Fibroblast of pulmonary artery (primary cell): ENCODE measurements at regions not wholly inside any gene's neighbourhood (a gene's known extent, or its start where the extent isn't known, plus 50 kb on each side); places are given as distances from the start of the nearest gene placed in this dataset.

Experiments
- DNase-seq: peaks from one replicate; pipeline ENCODE4 v3.0.0-alpha.2; 2010; ENCODE audit warnings: low read depth
- H3K4me3 ChIP-seq: replicated peaks from 2 replicates; pipeline ENCODE4 v1.5.1; 2011; ENCODE audit warnings: low read depth, mild to moderate bottlenecking, control low read depth, low read length, moderate library complexity
- TF ChIP-seq, protein P1 (sequence below): IDR thresholded peaks from 2 replicates; pipeline ENCODE4 v1.5.1; 2011; ENCODE audit warnings: mild to moderate bottlenecking, control low read depth, low read length, inconsistent platforms; ENCODE audit errors: missing control alignments

DNA sequence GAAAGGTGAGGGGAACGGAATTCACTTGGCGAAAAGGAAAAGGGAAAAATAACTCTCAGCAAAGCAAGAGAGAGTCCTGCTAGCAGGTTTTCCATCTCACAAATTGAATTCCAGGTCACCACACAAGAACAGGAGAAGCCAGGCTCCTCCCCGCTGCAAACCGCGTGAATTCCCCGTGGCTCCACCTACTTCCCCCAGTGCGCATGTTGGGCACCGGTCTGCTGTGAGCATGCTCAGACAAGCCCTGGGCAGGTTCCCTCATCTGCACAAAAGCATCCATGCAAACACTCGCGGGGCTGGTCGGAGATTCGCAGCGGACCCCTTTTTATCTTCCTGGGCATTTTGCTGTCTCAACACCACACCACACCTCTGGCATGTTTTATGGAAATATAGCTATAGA lies 58.5 kb upstream of the S1PR3 start:
- DNase-seq = no peak
- TF ChIP-seq, protein P1, sequence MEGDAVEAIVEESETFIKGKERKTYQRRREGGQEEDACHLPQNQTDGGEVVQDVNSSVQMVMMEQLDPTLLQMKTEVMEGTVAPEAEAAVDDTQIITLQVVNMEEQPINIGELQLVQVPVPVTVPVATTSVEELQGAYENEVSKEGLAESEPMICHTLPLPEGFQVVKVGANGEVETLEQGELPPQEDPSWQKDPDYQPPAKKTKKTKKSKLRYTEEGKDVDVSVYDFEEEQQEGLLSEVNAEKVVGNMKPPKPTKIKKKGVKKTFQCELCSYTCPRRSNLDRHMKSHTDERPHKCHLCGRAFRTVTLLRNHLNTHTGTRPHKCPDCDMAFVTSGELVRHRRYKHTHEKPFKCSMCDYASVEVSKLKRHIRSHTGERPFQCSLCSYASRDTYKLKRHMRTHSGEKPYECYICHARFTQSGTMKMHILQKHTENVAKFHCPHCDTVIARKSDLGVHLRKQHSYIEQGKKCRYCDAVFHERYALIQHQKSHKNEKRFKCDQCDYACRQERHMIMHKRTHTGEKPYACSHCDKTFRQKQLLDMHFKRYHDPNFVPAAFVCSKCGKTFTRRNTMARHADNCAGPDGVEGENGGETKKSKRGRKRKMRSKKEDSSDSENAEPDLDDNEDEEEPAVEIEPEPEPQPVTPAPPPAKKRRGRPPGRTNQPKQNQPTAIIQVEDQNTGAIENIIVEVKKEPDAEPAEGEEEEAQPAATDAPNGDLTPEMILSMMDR = no peak
- H3K4me3 ChIP-seq = no peak overlapping the region

DNA sequence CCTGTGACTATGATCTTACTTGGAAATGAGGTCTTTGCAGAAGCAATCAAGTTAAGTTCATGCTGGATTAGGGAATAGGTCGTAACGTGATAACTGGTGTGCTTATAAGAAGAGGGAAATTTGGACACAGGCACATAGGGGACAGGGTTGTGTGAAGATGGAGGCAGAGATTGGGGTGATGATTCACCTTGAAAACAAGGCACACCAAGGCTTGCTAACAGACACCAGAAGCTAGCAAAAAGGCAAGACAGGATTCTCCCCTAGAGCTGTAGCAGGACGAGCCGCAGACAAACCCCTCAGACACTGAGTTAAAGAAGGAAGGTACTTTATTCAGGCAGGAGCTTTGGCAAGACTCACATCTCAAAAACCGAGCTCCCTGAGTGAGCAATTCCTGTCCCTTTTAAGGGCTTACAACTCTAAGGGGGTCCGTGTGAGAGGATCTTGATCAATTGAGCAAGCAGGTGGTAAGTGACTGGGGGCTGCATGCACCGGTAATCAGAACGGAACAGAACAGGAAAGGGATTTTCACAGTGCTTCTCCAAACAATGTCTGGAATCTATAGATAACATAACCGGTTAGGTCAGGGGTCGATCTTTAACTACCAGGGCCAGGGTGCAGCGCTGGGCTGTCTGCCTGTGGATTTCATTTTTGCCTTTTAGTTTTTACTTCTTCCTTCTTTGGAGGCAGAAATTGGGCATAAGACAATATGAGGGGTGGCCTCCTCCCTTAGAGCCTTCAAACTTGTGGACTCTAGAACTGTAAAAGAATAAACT lies 57.5 kb upstream of the S1PR3 start:
- TF ChIP-seq, protein P1 = no peak
- H3K4me3 ChIP-seq = no peak overlapping the region
- DNase-seq = no peak

DNA sequence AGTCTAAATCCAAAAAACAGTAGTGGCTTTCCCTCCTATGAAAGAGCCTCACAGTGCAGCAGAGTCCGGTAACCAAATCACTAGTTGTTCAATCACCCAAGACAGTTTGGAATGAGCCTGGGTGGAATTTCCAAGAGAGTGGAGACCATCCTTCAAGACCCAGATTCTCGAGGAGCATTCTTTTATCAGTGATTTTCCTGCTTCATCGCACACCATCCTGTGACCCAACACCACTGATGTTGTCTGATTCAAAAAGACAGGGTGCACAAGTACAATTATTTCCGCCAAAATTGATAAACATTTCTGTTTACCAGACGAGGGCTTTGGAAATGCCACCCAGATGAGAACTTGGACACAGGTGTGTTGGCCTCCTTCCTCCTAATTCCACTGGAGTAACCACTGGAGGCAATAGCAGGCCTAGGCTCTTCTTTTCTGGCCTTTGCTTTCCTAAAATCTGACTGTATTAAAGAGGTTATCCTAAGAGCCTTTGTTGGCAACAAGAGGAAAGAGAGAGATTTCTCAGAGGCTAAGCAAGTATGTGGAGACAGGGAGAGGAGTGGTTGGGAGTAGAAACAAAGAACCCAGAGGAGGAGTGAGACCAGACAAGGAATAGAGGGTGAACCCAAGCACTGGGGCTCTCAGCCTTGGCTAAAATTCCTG lies 56.3 kb upstream of the S1PR3 start:
- no peak for DNase-seq
- TF ChIP-seq, protein P1 = no peak
- no peak overlapping the region for H3K4me3 ChIP-seq

DNA sequence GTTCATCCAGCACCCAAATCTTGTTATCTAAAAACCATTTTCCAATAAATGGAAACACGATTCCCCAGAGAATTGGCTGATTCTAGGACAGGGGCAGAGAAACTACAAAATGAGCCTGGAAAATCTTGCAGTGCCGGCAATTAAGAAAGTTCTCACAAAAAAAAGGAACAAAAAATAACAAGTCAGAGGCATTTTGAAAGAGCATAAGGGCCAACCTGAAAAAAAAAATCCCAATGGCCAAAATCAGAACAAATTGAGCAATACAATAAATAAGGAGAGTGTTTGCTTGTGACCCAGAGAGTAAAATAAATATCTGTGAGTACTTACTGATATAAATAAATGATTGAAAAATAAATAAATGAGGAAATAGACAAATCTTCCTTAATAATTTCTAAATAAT lies 55.1 kb upstream of the S1PR3 start:
- no peak overlapping the region for H3K4me3 ChIP-seq
- no peak for DNase-seq
- TF ChIP-seq, protein P1 = no peak

DNA sequence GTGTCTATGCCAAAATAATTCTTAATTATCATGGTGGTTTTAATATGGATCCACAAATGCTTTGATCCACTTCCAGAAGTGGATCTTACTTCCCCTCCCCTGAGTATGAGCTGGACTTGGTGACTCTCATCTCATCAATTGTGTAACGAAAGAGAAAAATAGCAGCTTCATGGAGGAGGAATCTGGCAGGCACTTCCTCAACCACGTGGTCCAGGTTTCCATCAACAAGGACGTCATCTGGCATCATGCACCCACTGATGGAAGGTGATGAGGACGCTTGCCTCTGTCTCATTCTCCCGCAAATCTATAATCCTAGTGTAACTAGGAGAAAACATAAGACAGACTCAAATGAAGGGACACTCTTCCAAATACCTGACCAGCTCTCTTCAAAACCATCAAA lies 54.6 kb upstream of the S1PR3 start:
- DNase-seq = peak; percentile 25
- no peak overlapping the region for H3K4me3 ChIP-seq
- TF ChIP-seq, protein P1 = no peak

DNA sequence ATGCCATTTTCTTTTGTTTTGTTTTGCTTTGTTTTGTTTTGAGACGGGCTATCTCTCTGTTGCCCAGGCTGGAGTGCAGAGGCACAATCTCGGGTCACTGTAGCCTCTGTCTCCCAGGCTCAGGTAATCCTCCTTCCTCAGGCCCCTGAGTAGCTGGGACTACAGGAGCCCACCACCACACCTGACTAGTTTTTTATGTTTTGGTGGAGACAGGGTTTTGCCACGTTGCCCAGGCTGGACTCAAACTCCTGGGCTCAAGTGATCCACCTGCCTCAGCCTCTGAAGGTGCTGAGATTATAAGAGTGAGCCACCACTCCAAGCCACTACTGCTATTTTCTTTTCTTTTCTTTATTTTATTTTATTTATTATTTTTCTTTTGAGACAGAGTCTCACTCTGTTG lies 54.0 kb upstream of the S1PR3 start:
- H3K4me3 ChIP-seq = no peak overlapping the region
- TF ChIP-seq, protein P1 = no peak
- no peak for DNase-seq
